ENCODE measurements at regions not wholly inside any gene's neighbourhood (a gene's known extent, or its start where the extent isn't known, plus 50 kb on each side); places are given as distances from the start of the nearest gene placed in this dataset.

DNA sequence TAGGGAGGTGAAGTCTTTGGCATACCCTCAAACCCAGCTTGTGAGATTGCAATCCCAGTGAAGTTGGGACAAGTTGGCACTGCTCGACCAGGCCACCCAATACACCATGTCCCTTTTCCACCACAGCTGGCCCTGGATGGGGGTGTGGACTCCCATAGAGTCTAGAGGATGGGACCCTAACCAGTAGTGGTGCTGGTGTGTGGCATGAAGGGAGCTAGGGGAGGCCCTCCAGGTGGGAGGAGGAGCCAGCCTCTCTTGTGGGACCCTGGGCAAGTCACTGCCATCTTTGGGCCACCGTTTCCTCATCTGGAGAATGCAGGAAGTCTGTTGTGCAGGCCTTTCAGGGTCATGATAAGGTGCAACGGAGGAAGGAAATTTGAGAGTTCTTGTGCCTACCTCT is 1854.9 kb downstream of the TP53TG3F start:
- Histone ChIP-seq H4K20me1 (ENCODE audit: control insufficient read depth, insufficient read depth, insufficient read length) (no peaks in the 10 kb centered on the region), H2BK120ac (ENCODE audit: low read depth, low read length, poor library complexity, severe bottlenecking) (no peak overlapping the region), H3K9ac (ENCODE audit: extremely low read depth, insufficient read length, low read length) (no peak overlapping the region), H3K27me3 (ENCODE audit: insufficient read depth, low read length) (no peaks in the 10 kb centered on the region; the same call in 1 of the 2 replicates), H3K23ac (ENCODE audit: insufficient read length, low read depth, low read length) (no peak overlapping the region), H3K27ac (ENCODE audit: insufficient read length, low read depth, low read length) (no peak overlapping the region), H3K79me1 (ENCODE audit: insufficient read depth, low read depth, low read length, poor library complexity, severe bottlenecking) (no peaks in the 10 kb centered on the region), H3T11ph (ENCODE audit: low read length) (no peak overlapping the region), H4K91ac (ENCODE audit: insufficient read length, low read depth, low read length) (no peak overlapping the region), H3K23me2 (ENCODE audit: insufficient read length, low read depth, low read length, poor library complexity, severe bottlenecking) (no peaks in the 10 kb centered on the region), H3K79me2 (ENCODE audit: insufficient read depth, low read length) (no peaks in the 10 kb centered on the region), H2AK5ac (ENCODE audit: insufficient read length, low read length) (no peak overlapping the region), H2AFZ (ENCODE audit: low read length) (no peak overlapping the region), H3K18ac (ENCODE audit: insufficient read length, low read depth, low read length) (no peak overlapping the region), H2BK20ac (ENCODE audit: low read depth, low read length, poor library complexity, severe bottlenecking) (no peak overlapping the region), H4K8ac (replicated peaks; ENCODE audit: insufficient read length, low read depth, low read length) (no peak overlapping the region), H3K4me1 (ENCODE audit: insufficient read depth, low read length) (no peaks in the 10 kb centered on the region), H3K4ac (ENCODE audit: low read depth, low read length) (no peak overlapping the region), H2BK5ac (ENCODE audit: insufficient read length, low read length) (no peak overlapping the region), H3K56ac (ENCODE audit: insufficient read length, low read depth, low read length) (no peak overlapping the region), H3K4me2 (ENCODE audit: insufficient read depth, insufficient read length, low read length) (no peak overlapping the region), H3K9me3 (ENCODE audit: control insufficient read depth, low read depth, low read length) (peaks cover 84% of the 10 kb centered on the region), H2BK12ac (ENCODE audit: insufficient read length, low read depth, low read length) (no peak overlapping the region), H4K5ac (ENCODE audit: insufficient read length, low read depth, low read length) (no peak overlapping the region), H3K14ac (ENCODE audit: insufficient read depth, low read length) (no peak overlapping the region), H2BK15ac (ENCODE audit: low read depth, low read length) (no peak overlapping the region)
- Mint-ChIP-seq H3K27me3 (ENCODE audit: low read depth) (no peaks in the 10 kb centered on the region), H3K27ac (no peak overlapping the region), H3K9me3 (peaks cover 96 to 99% of the 10 kb centered on the region in 2 experiments), H3K36me3 (ENCODE audit: insufficient read depth in 1 of 3, low read depth in 3 of 3) (peaks cover 8 to 26% (median 10%) of the 10 kb centered on the region in 3 experiments; a peak in 5 of 7 replicates), H3K4me3 (no peak overlapping the region), H3K4me1 (no peaks in the 10 kb centered on the region)
- TF ChIP-seq, protein P1, sequence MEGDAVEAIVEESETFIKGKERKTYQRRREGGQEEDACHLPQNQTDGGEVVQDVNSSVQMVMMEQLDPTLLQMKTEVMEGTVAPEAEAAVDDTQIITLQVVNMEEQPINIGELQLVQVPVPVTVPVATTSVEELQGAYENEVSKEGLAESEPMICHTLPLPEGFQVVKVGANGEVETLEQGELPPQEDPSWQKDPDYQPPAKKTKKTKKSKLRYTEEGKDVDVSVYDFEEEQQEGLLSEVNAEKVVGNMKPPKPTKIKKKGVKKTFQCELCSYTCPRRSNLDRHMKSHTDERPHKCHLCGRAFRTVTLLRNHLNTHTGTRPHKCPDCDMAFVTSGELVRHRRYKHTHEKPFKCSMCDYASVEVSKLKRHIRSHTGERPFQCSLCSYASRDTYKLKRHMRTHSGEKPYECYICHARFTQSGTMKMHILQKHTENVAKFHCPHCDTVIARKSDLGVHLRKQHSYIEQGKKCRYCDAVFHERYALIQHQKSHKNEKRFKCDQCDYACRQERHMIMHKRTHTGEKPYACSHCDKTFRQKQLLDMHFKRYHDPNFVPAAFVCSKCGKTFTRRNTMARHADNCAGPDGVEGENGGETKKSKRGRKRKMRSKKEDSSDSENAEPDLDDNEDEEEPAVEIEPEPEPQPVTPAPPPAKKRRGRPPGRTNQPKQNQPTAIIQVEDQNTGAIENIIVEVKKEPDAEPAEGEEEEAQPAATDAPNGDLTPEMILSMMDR (conservative IDR thresholded peaks at IDR 0.05), result no peak
- no peak for DNase-seq
- WGBS (ENCODE audit: extremely low coverage, insufficient read length, low lambda C conversion rate), result no CpG with 5 or more reads among the region's 3 CpGs

Data from H9 (cell line).